ENCODE measurements at regions not wholly inside any gene's neighbourhood (a gene's known extent, or its start where the extent isn't known, plus 50 kb on each side); places are given as distances from the start of the nearest gene placed in this dataset.

- Histone ChIP-seq H3K27ac (ENCODE audit: low read depth in 2 of 2, low read length in 1 of 2) (peak overlapping the region in 1 of 2 experiments; percentile 58; a peak in 2 of 4 replicates), H3K4me1 (ENCODE audit: control insufficient read depth in 1 of 2, insufficient read depth in 2 of 2, low read depth in 1 of 2, low read length in 1 of 2) (no peaks in the 10 kb centered on the region), H2AFZ (ENCODE audit: low read depth) (peak overlapping the region; percentile 25; the same call in 1 of the 2 replicates), H4K20me1 (ENCODE audit: insufficient read depth) (no peaks in the 10 kb centered on the region), H3K27me3 (ENCODE audit: insufficient read depth) (peaks cover 12% of the 10 kb centered on the region; the same call in 1 of the 2 replicates), H3K9me3 (no peaks in the 10 kb centered on the region), H3K79me2 (ENCODE audit: insufficient read depth) (no peaks in the 10 kb centered on the region), H3K4me2 (no peak overlapping the region), H3K9me2 (no peaks in the 10 kb centered on the region), H3K4me3 (ENCODE audit: low read depth in 2 of 2, low read length in 1 of 2) (no peak overlapping the region), H3F3A (replicated peaks; ENCODE audit: insufficient read depth) (peaks cover 5% of the 10 kb centered on the region), H3K9ac (no peak overlapping the region), H3K36me3 (replicated peaks in 1 of 2; ENCODE audit: control insufficient read depth in 1 of 2, insufficient read depth in 2 of 2, low read length in 1 of 2) (no peaks in the 10 kb centered on the region)
- WGBS (ENCODE audit: low lambda C conversion rate) = 25% methylated on average over 7 of the region's 7 CpGs
- POLR2A ChIA-PET = no interaction called here
- DNase-seq = no peak
- TF ChIP-seq USF2 (IDR thresholded peaks at IDR 0.05; ENCODE audit: borderline replicate concordance, low read depth, low read length) = no peak
- TF ChIP-seq MXI1 (IDR thresholded peaks at IDR 0.05; ENCODE audit: low read depth, low read length) = no peak
- TF ChIP-seq PBX3 (IDR thresholded peaks at IDR 0.05) = no peak
- TF ChIP-seq JUND (IDR thresholded peaks at IDR 0.05) = no peak
- CTCF ChIA-PET = no interaction called here
These were observed 223.4 kb upstream of the AMIGO2 start for GRCh38 chr12:47303207-47303606.

GRCh38 chr12:47302111-47302671, 222.4 kb upstream of the AMIGO2 start:
- Histone ChIP-seq H3K4me1 (ENCODE audit: control insufficient read depth in 1 of 2, insufficient read depth in 2 of 2, low read depth in 1 of 2, low read length in 1 of 2) (no peaks in the 10 kb centered on the region), H3K4me3 (ENCODE audit: low read depth in 2 of 2, low read length in 1 of 2) (no peak overlapping the region), H3K27ac (ENCODE audit: low read depth in 2 of 2, low read length in 1 of 2) (peak overlapping the region in 1 of 2 experiments; percentile 58; a peak in 2 of 4 replicates), H3K9me3 (no peaks in the 10 kb centered on the region), H3K27me3 (ENCODE audit: insufficient read depth) (peaks cover 12% of the 10 kb centered on the region; the same call in 1 of the 2 replicates), H3F3A (replicated peaks; ENCODE audit: insufficient read depth) (peaks cover 5% of the 10 kb centered on the region), H3K9me2 (no peaks in the 10 kb centered on the region), H3K9ac (no peak overlapping the region), H4K20me1 (ENCODE audit: insufficient read depth) (no peaks in the 10 kb centered on the region), H3K4me2 (no peak overlapping the region), H3K36me3 (replicated peaks in 1 of 2; ENCODE audit: control insufficient read depth in 1 of 2, insufficient read depth in 2 of 2, low read length in 1 of 2) (no peaks in the 10 kb centered on the region), H3K79me2 (ENCODE audit: insufficient read depth) (no peaks in the 10 kb centered on the region), H2AFZ (ENCODE audit: low read depth) (no peak overlapping the region)
- WGBS (ENCODE audit: low lambda C conversion rate) = 18% methylated on average over 6 of the region's 6 CpGs
- no peak for DNase-seq
- POLR2A ChIA-PET = no interaction called here
- CTCF ChIA-PET = no interaction called here
- TF ChIP-seq MEF2A (IDR thresholded peaks at IDR 0.05; ENCODE audit: borderline replicate concordance, low read depth) (no peak), SMC3 (IDR thresholded peaks at IDR 0.05; ENCODE audit: low read depth, low read length) (no peak), NRF1 (IDR thresholded peaks at IDR 0.05; ENCODE audit: low read depth, low read length) (no peak), RCOR1 (IDR thresholded peaks at IDR 0.05; ENCODE audit: low read length) (no peak), RXRA (IDR thresholded peaks at IDR 0.05; ENCODE audit: borderline replicate concordance, low read depth) (no peak), PBX3 (IDR thresholded peaks at IDR 0.05) (no peak), EP300 (IDR thresholded peaks at IDR 0.05; ENCODE audit: borderline replicate concordance in 1 of 2, low read depth in 1 of 2, low read length in 1 of 2) (no peak), JUND (IDR thresholded peaks at IDR 0.05) (no peak), RAD21 (IDR thresholded peaks at IDR 0.05; ENCODE audit: low read length) (no peak), USF1 (IDR thresholded peaks at IDR 0.05; ENCODE audit: borderline replicate concordance, low read depth) (no peak), ELF1 (IDR thresholded peaks at IDR 0.05) (no peak), TEAD4 (IDR thresholded peaks at IDR 0.05; ENCODE audit: borderline replicate concordance, insufficient read depth) (no peak), FOXM1 (IDR thresholded peaks at IDR 0.05; ENCODE audit: low read depth) (no peak)

Data from SK-N-SH (cell line).